Stimulated activated CD4-positive, alpha-beta T cell treated with anti-CD3 and anti-CD28 coated beads, Interleukin-4, amount 100 ng/mL, for 48 hours (primary cell): ENCODE measurements at regions not wholly inside any gene's neighbourhood (a gene's known extent, or its start where the extent isn't known, plus 50 kb on each side); places are given as distances from the start of the nearest gene placed in this dataset.

Experiments used
- DNase-seq, 2 donors: peaks; one replicate each; pipeline ENCODE4 v3.0.0-alpha.2; 2020; ENCODE audit warnings: low read depth in 2 of 2

GRCh38 chr9:91040371-91041215, 239.0 kb downstream of the SYK start:
- peak in 1 of 2 donors; percentile 26 for DNase-seq

- DNase-seq, result no peak
Measured at GRCh38 chr9:91042024-91042423, 240.4 kb downstream of the SYK start.

- no peak for DNase-seq
Measured at GRCh38 chr9:91042541-91042940, 240.9 kb downstream of the SYK start.

GRCh38 chr9:91043056-91043810, 241.6 kb downstream of the SYK start:
- no peak for DNase-seq

GRCh38 chr9:91043811-91044175, 242.2 kb downstream of the SYK start:
- no peak for DNase-seq

- no peak for DNase-seq
Measured at GRCh38 chr9:91044354-91044753, 242.7 kb downstream of the SYK start.

- DNase-seq, result no peak
Measured at GRCh38 chr9:91045041-91045440, 243.4 kb downstream of the SYK start.

GRCh38 chr9:91047529-91047928, 245.9 kb downstream of the SYK start:
- peak; percentile 38 to 55 for DNase-seq

GRCh38 chr9:91047993-91048607, 246.5 kb downstream of the SYK start:
- DNase-seq, result peak in 1 of 2 donors; percentile 40

GRCh38 chr9:91048749-91049148, 247.1 kb downstream of the SYK start:
- no peak for DNase-seq

GRCh38 chr9:91053824-91054223, 252.2 kb downstream of the SYK start:
- no peak for DNase-seq

- no peak for DNase-seq
Measured at GRCh38 chr9:91055845-91056244, 254.2 kb downstream of the SYK start.

GRCh38 chr9:91056486-91056885, 254.9 kb downstream of the SYK start:
- DNase-seq, result no peak

- DNase-seq, result no peak
Measured at GRCh38 chr9:91056917-91057316, 255.3 kb downstream of the SYK start.

GRCh38 chr9:91059713-91060112, 258.1 kb downstream of the SYK start:
- no peak for DNase-seq

GRCh38 chr9:91060520-91061343, 259.1 kb downstream of the SYK start:
- DNase-seq, result no peak

- DNase-seq, result no peak
Measured at GRCh38 chr9:91061506-91061905, 259.9 kb downstream of the SYK start.

GRCh38 chr9:91062281-91062680, 260.7 kb downstream of the SYK start:
- no peak for DNase-seq

- DNase-seq, result no peak
Measured at GRCh38 chr9:91063471-91063870, 261.9 kb downstream of the SYK start.

GRCh38 chr9:91065231-91066041, 263.8 kb downstream of the SYK start:
- no peak for DNase-seq

- DNase-seq, result no peak
Measured at GRCh38 chr9:91066042-91066415, 264.4 kb downstream of the SYK start.
